ENCODE measurements at regions not wholly inside any gene's neighbourhood (a gene's known extent, or its start where the extent isn't known, plus 50 kb on each side); places are given as distances from the start of the nearest gene placed in this dataset.

- TF ChIP-seq CTCF (IDR thresholded peaks at IDR 0.05) (peak in 2 of 6 experiments; percentile 6 to 26), POLR2A (IDR thresholded peaks at IDR 0.05) (no peak)
Observed at GRCh38 chr3:103295974-103296570, 861.3 kb downstream of the ZPLD1 start.
